Naive thymus-derived CD4-positive, alpha-beta T cell (primary cell): ENCODE measurements at regions not wholly inside any gene's neighbourhood (a gene's known extent, or its start where the extent isn't known, plus 50 kb on each side); places are given as distances from the start of the nearest gene placed in this dataset.
A peak's percentile ranks its signal among the peaks of the same experiment; 100 is the strongest.
"Not testable (repeated sequence)": the region's sequence is repeated elsewhere in the genome, so short reads cannot be mapped to it uniquely, and the experiment has no call there.

Experiments
- ATAC-seq: fragments of 150-1000 bp; cut with Tn5 transposase; 2 replicates; pipeline ENCODE4 v1.10.0; 2021; ENCODE audit warnings: mild to moderate bottlenecking, moderate library complexity
- CTCF ChIA-PET: fragments of 350-600 bp; sonication (Branson Sonifier 250); formaldehyde crosslinking; loops from one replicate; lab custom pipeline; 2021; ENCODE audit warnings: antibody characterized with exemption; lab: Charles Lee
- POLR2A ChIA-PET: fragments of 350-600 bp; sonication (Branson Sonifier 250); formaldehyde crosslinking; loops from one replicate; lab custom pipeline; 2021; ENCODE audit warnings: antibody characterized with exemption, inconsistent platforms; lab: Charles Lee
- DNase-seq, 9 donors: peaks; one replicate each; pipeline versions ENCODE4 v3.0.0 to v3.0.0-alpha.2; 2020 to 2022; ENCODE audit warnings: mixed read lengths in 1 of 9
- H3K27ac ChIP-seq: one replicate; pipeline ENCODE4 v1.7.0; 2013; ENCODE audit warnings: mild to moderate bottlenecking, low read depth, low read length, moderate library complexity
- H3K27me3 ChIP-seq, 2 donors: one replicate each; pipeline ENCODE4 v1.7.0; 2013; ENCODE audit warnings: low read length in 2 of 2, mild to moderate bottlenecking in 2 of 2, moderate library complexity in 2 of 2; ENCODE audit not compliant: control insufficient read depth in 2 of 2, insufficient read depth in 2 of 2
- H3K36me3 ChIP-seq, 3 experiments: 1 replicate in 2 of 3; 2 replicates in 1 of 3; pipeline ENCODE4 v1.7.0; 2013; ENCODE audit warnings: low read length in 3 of 3, mild to moderate bottlenecking in 3 of 3, moderate library complexity in 1 of 3; ENCODE audit not compliant: insufficient read depth in 3 of 3, control insufficient read depth in 2 of 3
- H3K4me1 ChIP-seq, 2 donors: one replicate each; pipeline ENCODE4 v1.7.0; 2013; ENCODE audit warnings: low read length in 2 of 2, mild to moderate bottlenecking in 2 of 2, moderate library complexity in 1 of 2; ENCODE audit not compliant: control insufficient read depth in 2 of 2, insufficient read depth in 2 of 2
- H3K4me3 ChIP-seq: 2 replicates; pipeline ENCODE4 v1.7.0; 2013; ENCODE audit warnings: mild to moderate bottlenecking, low read length
- H3K9me3 ChIP-seq, 3 experiments: 1 replicate in 2 of 3; 2 replicates in 1 of 3; pipeline ENCODE4 v1.7.0; 2013; ENCODE audit warnings: low read length in 3 of 3; ENCODE audit not compliant: control insufficient read depth in 2 of 3
- H3K27ac Mint-ChIP-seq, 9 donors: one replicate each; pipeline ENCODE4 v1.8.0; 2020 to 2022; ENCODE audit warnings: mixed read lengths in 9 of 9, mild to moderate bottlenecking in 8 of 9, moderate library complexity in 5 of 9, inconsistent platforms in 2 of 9
- H3K27me3 Mint-ChIP-seq, 5 donors: one replicate each; pipeline ENCODE4 v1.8.0; 2021 to 2022; ENCODE audit warnings: mixed read lengths in 5 of 5, mild to moderate bottlenecking in 1 of 5
- H3K36me3 Mint-ChIP-seq, 5 donors: one replicate each; pipeline ENCODE4 v1.8.0; 2020 to 2022; ENCODE audit warnings: mixed read lengths in 5 of 5, mild to moderate bottlenecking in 3 of 5, inconsistent platforms in 1 of 5
- H3K4me1 Mint-ChIP-seq, 7 donors: one replicate each; pipeline ENCODE4 v1.8.0; 2020 to 2022; ENCODE audit warnings: mixed read lengths in 7 of 7, mild to moderate bottlenecking in 3 of 7, inconsistent platforms in 1 of 7
- H3K4me3 Mint-ChIP-seq, 10 donors: one replicate each; pipeline ENCODE4 v1.8.0; 2020 to 2022; ENCODE audit warnings: mild to moderate bottlenecking in 10 of 10, mixed read lengths in 10 of 10, moderate library complexity in 6 of 10, inconsistent platforms in 2 of 10
- H3K9me3 Mint-ChIP-seq, 11 donors: one replicate each; pipeline ENCODE4 v1.8.0; 2020 to 2022; ENCODE audit warnings: mixed read lengths in 11 of 11, mild to moderate bottlenecking in 4 of 11, inconsistent platforms in 1 of 11, moderate library complexity in 1 of 11
- intact Hi-C, 2 donors: fragments of 100-400 bp; cut with micrococcal nuclease; formaldehyde crosslinking; loops; one replicate each; pipeline ENCODE4 v1.15.1; 2023

DNA sequence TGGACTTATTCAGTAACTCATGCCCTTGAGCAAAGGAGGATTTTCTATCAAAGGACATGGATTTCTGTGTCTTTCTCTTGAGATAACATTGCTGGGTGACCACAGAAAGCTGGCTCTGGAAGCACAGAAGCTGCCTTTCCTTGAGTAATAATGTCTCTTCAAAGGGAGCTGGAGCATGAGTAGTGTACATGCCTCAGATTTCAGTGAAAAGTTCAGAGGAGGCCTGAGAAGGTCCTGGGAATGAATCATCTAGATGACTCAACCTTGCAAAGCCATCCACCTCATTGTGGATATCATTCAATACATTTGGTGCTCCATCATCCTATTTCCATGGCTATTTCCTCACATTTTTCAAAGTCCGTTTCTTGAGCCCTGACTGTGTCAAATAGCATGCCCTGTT, 77.6 kb upstream of the OR4M2 start:
- ATAC-seq, H3K4me3 ChIP-seq, DNase-seq, H3K36me3 Mint-ChIP-seq, H3K27ac ChIP-seq, intact Hi-C loops, H3K27me3 Mint-ChIP-seq, H3K9me3 Mint-ChIP-seq, H3K27ac Mint-ChIP-seq, H3K9me3 ChIP-seq, H3K4me3 Mint-ChIP-seq, H3K27me3 ChIP-seq, H3K4me1 Mint-ChIP-seq, POLR2A ChIA-PET, H3K36me3 ChIP-seq, H3K4me1 ChIP-seq, CTCF ChIA-PET: not testable (repeated sequence)

DNA sequence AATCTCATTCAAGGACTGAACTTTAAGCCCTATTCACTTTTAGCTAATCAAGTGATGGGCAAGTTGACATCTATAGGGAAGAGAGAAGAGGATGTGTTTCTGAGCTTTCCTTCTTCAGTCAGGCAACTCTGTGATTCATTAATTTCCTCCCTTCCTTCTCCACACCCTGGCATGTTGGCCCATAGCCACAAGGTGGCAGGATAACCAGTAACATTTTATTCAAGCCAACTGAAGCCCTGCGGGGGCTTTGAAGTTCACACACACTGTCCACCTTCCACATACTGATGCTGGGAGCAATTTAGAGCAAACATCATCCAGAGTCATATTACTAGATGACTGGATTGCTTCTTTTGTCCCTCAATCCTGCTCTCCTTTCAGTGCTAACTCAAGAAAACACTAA, 91.2 kb upstream of the OR4M2 start:
- H3K4me1 Mint-ChIP-seq, POLR2A ChIA-PET, H3K4me3 Mint-ChIP-seq, DNase-seq, intact Hi-C loops, H3K27ac Mint-ChIP-seq, H3K4me3 ChIP-seq, H3K36me3 ChIP-seq, H3K4me1 ChIP-seq, H3K9me3 ChIP-seq, H3K36me3 Mint-ChIP-seq, H3K27me3 Mint-ChIP-seq, CTCF ChIA-PET, H3K27ac ChIP-seq, H3K27me3 ChIP-seq, H3K9me3 Mint-ChIP-seq: not testable (repeated sequence)
- peak; percentile 68 for ATAC-seq

DNA sequence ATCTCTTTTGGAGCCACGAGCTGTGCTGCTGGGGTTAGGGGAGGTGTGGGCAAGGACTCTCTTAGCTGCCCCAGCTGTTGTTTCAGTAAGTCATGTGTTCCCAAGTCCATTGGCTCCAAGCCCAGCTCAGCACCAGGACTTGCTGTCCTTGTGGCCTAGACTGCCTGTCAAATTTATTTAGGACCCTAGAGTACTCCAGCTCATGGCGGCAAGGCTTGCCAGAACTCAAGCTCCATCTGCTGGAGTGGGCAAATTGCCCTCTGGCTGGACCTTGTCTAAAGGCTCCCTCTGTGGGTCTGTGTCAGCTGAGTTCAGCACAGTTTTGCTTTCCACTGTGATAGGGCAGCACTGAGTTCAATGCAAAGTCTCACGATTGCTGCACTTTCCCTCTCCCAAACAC, 96.5 kb upstream of the OR4M2 start:
- H3K27ac Mint-ChIP-seq, ATAC-seq, H3K9me3 Mint-ChIP-seq, H3K36me3 ChIP-seq, H3K4me3 Mint-ChIP-seq, DNase-seq, H3K27me3 ChIP-seq, H3K27ac ChIP-seq, H3K27me3 Mint-ChIP-seq, POLR2A ChIA-PET, CTCF ChIA-PET, H3K4me1 ChIP-seq, H3K36me3 Mint-ChIP-seq, H3K4me3 ChIP-seq, H3K4me1 Mint-ChIP-seq, intact Hi-C loops, H3K9me3 ChIP-seq: not testable (repeated sequence)

DNA sequence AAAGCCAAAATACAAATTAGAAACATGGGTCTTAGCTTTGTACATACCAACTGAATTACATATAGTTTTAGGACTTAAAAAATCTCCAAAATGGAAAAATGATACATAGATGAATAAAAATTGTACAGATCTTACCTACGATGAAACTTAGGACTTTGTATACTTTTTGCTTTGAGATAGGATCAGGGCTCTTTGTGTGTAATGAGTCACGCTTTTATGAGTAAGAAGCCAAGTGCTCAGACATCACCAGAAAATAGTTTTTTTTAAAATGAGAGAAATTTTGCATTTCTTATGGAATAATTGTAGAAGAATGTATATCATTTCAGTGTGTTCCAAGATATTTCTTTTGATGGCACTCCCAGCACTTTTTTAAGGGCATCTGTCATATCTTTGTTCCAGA, 100.4 kb upstream of the OR4M2 start:
- H3K4me1 ChIP-seq, CTCF ChIA-PET, ATAC-seq, H3K27me3 Mint-ChIP-seq, H3K36me3 Mint-ChIP-seq, H3K4me3 ChIP-seq, H3K4me1 Mint-ChIP-seq, DNase-seq, H3K27me3 ChIP-seq, H3K9me3 Mint-ChIP-seq, POLR2A ChIA-PET, H3K27ac Mint-ChIP-seq, intact Hi-C loops, H3K36me3 ChIP-seq, H3K27ac ChIP-seq, H3K4me3 Mint-ChIP-seq, H3K9me3 ChIP-seq: not testable (repeated sequence)

DNA sequence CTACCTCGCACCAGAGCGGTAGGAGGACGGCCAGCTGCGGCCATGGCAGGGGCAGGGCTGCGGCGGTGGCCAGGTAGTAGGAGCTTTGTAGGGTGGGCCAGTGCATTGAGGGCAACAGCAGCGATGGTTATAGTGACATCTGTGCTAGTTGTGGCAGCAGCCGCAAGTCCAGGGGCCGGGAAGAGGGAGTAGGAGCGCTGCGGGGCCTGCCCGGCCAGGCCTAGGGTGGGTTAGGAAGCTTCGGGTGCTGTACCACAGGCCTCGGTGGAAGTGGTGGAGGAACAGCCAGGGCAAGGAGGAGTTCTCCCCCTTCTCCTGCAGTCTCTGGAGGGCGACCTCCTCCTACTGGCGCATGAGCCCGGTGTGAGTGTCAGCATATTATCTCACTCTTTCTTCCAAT, 76.2 kb upstream of the POTEB start:
- not testable (repeated sequence) for H3K27me3 Mint-ChIP-seq, H3K9me3 Mint-ChIP-seq

DNA sequence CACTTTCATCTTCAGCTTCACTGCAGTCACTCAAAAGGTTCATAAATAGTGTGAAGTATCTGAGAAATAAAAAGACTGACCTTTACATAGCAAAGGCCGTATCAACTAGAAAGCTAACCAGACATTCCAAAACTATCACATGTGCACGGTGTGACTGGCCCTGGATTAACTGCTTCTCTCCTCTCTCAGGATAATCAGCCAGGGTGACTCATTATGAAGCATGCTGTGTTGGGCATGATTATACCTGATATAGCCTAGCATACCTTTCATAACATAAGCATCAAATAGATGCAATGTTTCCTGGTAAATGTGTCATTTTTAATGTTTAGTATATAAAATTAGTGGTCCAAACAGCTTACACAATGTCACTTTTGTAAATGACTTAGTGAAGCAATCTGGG, 62.8 kb upstream of the POTEB start:
- H3K27ac Mint-ChIP-seq, H3K27me3 ChIP-seq, POLR2A ChIA-PET, H3K27ac ChIP-seq, H3K36me3 Mint-ChIP-seq, H3K9me3 Mint-ChIP-seq, ATAC-seq, DNase-seq, H3K4me1 ChIP-seq, H3K27me3 Mint-ChIP-seq, H3K9me3 ChIP-seq, H3K4me3 Mint-ChIP-seq, H3K4me3 ChIP-seq, intact Hi-C loops, CTCF ChIA-PET, H3K36me3 ChIP-seq, H3K4me1 Mint-ChIP-seq: not testable (repeated sequence)

More for the DNA sequence above, 76.2 kb upstream of the POTEB start:
- H3K4me1 Mint-ChIP-seq, CTCF ChIA-PET, DNase-seq, H3K9me3 ChIP-seq, ATAC-seq, H3K27ac ChIP-seq, H3K27me3 ChIP-seq, POLR2A ChIA-PET, H3K27ac Mint-ChIP-seq, intact Hi-C loops, H3K36me3 ChIP-seq, H3K4me3 ChIP-seq, H3K4me1 ChIP-seq, H3K36me3 Mint-ChIP-seq, H3K4me3 Mint-ChIP-seq: not testable (repeated sequence)
